ENCODE measurements at regions not wholly inside any gene's neighbourhood (a gene's known extent, or its start where the extent isn't known, plus 50 kb on each side); places are given as distances from the start of the nearest gene placed in this dataset.

GRCh38 chr2:79235135-79235534, 75.6 kb upstream of the REG3A start:
- TF ChIP-seq NFYB (IDR thresholded peaks at IDR 0.05; ENCODE audit: extremely low read depth, insufficient read length): no peak
- no peak for TF ChIP-seq ZFP91 (CRISPR knock-in tag; IDR thresholded peaks at IDR 0.05)
- TF ChIP-seq MTF1 (CRISPR knock-in tag; IDR thresholded peaks at IDR 0.05; ENCODE audit: borderline replicate concordance): no peak
- no peak for TF ChIP-seq FOXA3 (CRISPR knock-in tag; conservative IDR thresholded peaks at IDR 0.05 in 1 of 2, IDR thresholded peaks at IDR 0.05 in 1 of 2)
- no peak for TF ChIP-seq POLR2A (conservative IDR thresholded peaks at IDR 0.05)
- no peak for TF ChIP-seq CBX5 (IDR thresholded peaks at IDR 0.05; ENCODE audit: borderline replicate concordance, low read depth)
- no peak for TF ChIP-seq MAX (CRISPR knock-in tag; IDR thresholded peaks at IDR 0.05)
- TF ChIP-seq TARDBP (IDR thresholded peaks at IDR 0.05): no peak
- TF ChIP-seq ELF4 (CRISPR knock-in tag; IDR thresholded peaks at IDR 0.05): no peak
- no peak for TF ChIP-seq GATAD2A (IDR thresholded peaks at IDR 0.05)
- TF ChIP-seq SP1 (CRISPR knock-in tag; IDR thresholded peaks at IDR 0.05): no peak
- TF ChIP-seq ZC3H4 (CRISPR knock-in tag; IDR thresholded peaks at IDR 0.05; ENCODE audit: borderline replicate concordance): no peak
